GM23338 (cell line): ENCODE measurements at regions not wholly inside any gene's neighbourhood (a gene's known extent, or its start where the extent isn't known, plus 50 kb on each side); places are given as distances from the start of the nearest gene placed in this dataset.

Experiments used
- ATAC-seq: fragments of 200-7000 bp; cut with Tn5 transposase; 3 replicates; pipeline ENCODE4 v1.9.1; 2020
- DNase-seq: peaks from one replicate; pipeline ENCODE4 v3.0.0-alpha.2; 2015; ENCODE audit warnings: low spot score
- H2AFZ ChIP-seq: fragments of 200-600 bp; sonication (generic); 2 replicates; pipeline ENCODE4 v1.8.0; 2016; ENCODE audit warnings: antibody characterized with exemption, mild to moderate bottlenecking, moderate library complexity
- H3F3A ChIP-seq: fragments of 200-600 bp; sonication (generic); replicated peaks from 2 replicates; pipeline ENCODE4 v1.8.0; 2017; ENCODE audit warnings: antibody characterized with exemption, mixed run types, low read depth
- H3K27ac ChIP-seq: fragments of 200-600 bp; sonication (generic); 2 replicates; pipeline ENCODE4 v1.6.1; 2016; ENCODE audit warnings: low read depth
- H3K27me3 ChIP-seq: fragments of 200-600 bp; sonication (generic); 2 replicates; pipeline ENCODE4 v1.8.0; 2016; ENCODE audit warnings: mild to moderate bottlenecking, mixed run types, moderate library complexity; ENCODE audit not compliant: insufficient read depth
- H3K36me3 ChIP-seq: fragments of 200-600 bp; sonication (generic); 2 replicates; pipeline ENCODE4 v1.8.0; 2016; ENCODE audit warnings: mild to moderate bottlenecking; ENCODE audit not compliant: insufficient read depth
- H3K4me1 ChIP-seq: fragments of 200-600 bp; sonication (generic); 2 replicates; pipeline ENCODE4 v1.8.0; 2016; ENCODE audit warnings: mild to moderate bottlenecking, moderate library complexity; ENCODE audit not compliant: insufficient read depth
- H3K4me2 ChIP-seq: fragments of 200-600 bp; sonication (generic); 2 replicates; pipeline ENCODE4 v1.7.1; 2017; ENCODE audit warnings: mixed run types
- H3K4me3 ChIP-seq: fragments of 200-600 bp; sonication (generic); 2 replicates; pipeline ENCODE4 v1.6.1; 2016; ENCODE audit warnings: mixed run types
- H3K79me2 ChIP-seq: fragments of 200-600 bp; sonication (generic); replicated peaks from 2 replicates; pipeline ENCODE4 v1.8.0; 2017; ENCODE audit warnings: mild to moderate bottlenecking; ENCODE audit not compliant: insufficient read depth
- H3K9me2 ChIP-seq: fragments of 200-600 bp; sonication (generic); 2 replicates; pipeline ENCODE4 v1.8.0; 2017; ENCODE audit not compliant: insufficient read depth
- H4K20me1 ChIP-seq: fragments of 200-600 bp; sonication (generic); replicated peaks from 2 replicates; pipeline ENCODE4 v1.8.0; 2017; ENCODE audit warnings: mild to moderate bottlenecking; ENCODE audit not compliant: insufficient read depth
- H3K27ac Mint-ChIP-seq: 2 replicates; pipeline ENCODE4 v1.8.0; 2020; ENCODE audit warnings: inconsistent platforms, mild to moderate bottlenecking, moderate library complexity, mixed read lengths
- H3K27me3 Mint-ChIP-seq: 3 replicates; pipeline ENCODE4 v1.8.0; 2022; ENCODE audit warnings: low read depth, mild to moderate bottlenecking, moderate library complexity, mixed read lengths, inconsistent platforms; ENCODE audit not compliant: insufficient read depth, poor library complexity
- H3K36me3 Mint-ChIP-seq: 3 replicates; pipeline ENCODE4 v1.8.0; 2021; ENCODE audit warnings: low read depth, mild to moderate bottlenecking, inconsistent platforms, moderate library complexity, mixed read lengths
- H3K4me1 Mint-ChIP-seq: 3 replicates; pipeline ENCODE4 v1.8.0; 2020; ENCODE audit warnings: mild to moderate bottlenecking, inconsistent platforms, mixed read lengths
- H3K4me3 Mint-ChIP-seq: 3 replicates; pipeline ENCODE4 v1.8.0; 2021; ENCODE audit warnings: moderate library complexity, mild to moderate bottlenecking, inconsistent platforms, mixed read lengths
- H3K9me3 Mint-ChIP-seq: 3 replicates; pipeline ENCODE4 v1.8.0; 2020; ENCODE audit warnings: moderate library complexity, mild to moderate bottlenecking, inconsistent platforms, mixed read lengths
- CREB1 ChIP-seq: fragments of 250-450 bp; sonication (Bioruptor Pico); IDR thresholded peaks from 2 replicates; pipeline ENCODE4 v1.5.0; 2020; ENCODE audit warnings: low read depth, mild to moderate bottlenecking, moderate library complexity
- EZH2 ChIP-seq: fragments of 200-600 bp; sonication (generic); IDR thresholded peaks from one replicate; pipeline ENCODE4 v1.8.0; 2017; ENCODE audit warnings: antibody characterized with exemption, mild to moderate bottlenecking, low read depth; ENCODE audit not compliant: unreplicated experiment
- EZH2phosphoT487 ChIP-seq: fragments of 200-600 bp; sonication (generic); IDR thresholded peaks from one replicate; pipeline ENCODE4 v1.8.1; 2018; ENCODE audit warnings: antibody characterized with exemption; ENCODE audit not compliant: unreplicated experiment
- NANOG ChIP-seq: IDR thresholded peaks from 2 replicates; pipeline ENCODE4 v1.6.1; 2016; ENCODE audit warnings: antibody characterized with exemption, borderline replicate concordance
- POLR2AphosphoS5 ChIP-seq: IDR thresholded peaks from 2 replicates; pipeline ENCODE4 v1.6.1; 2016; ENCODE audit warnings: antibody characterized with exemption, low read depth
- STAT1 ChIP-seq: IDR thresholded peaks from one replicate; pipeline ENCODE4 v1.6.1; 2016; ENCODE audit warnings: antibody characterized with exemption; ENCODE audit not compliant: unreplicated experiment
- ZNF114 ChIP-seq: fragments of 250-450 bp; sonication (Bioruptor Pico); IDR thresholded peaks from 2 replicates; pipeline ENCODE4 v1.5.0; 2020; ENCODE audit warnings: mild to moderate bottlenecking, moderate library complexity
- ZNF331 ChIP-seq: fragments of 250-450 bp; sonication (Bioruptor Pico); IDR thresholded peaks from 2 replicates; pipeline ENCODE4 v1.5.0; 2020; ENCODE audit warnings: low read depth, mild to moderate bottlenecking, moderate library complexity
- TF ChIP-seq, protein P1 (sequence below), 2 experiments: fragments of 200-600 bp in 1 of 2; sonication (generic) in 1 of 2; conservative IDR thresholded peaks; 2 replicates each; pipeline versions ENCODE4 v1.5.1 to v1.6.1; 2016 to 2017; ENCODE audit warnings: antibody characterized with exemption in 2 of 2, low read depth in 2 of 2, mild to moderate bottlenecking in 2 of 2, moderate library complexity in 1 of 2
- TF ChIP-seq, protein P2 (sequence below): fragments of 250-450 bp; sonication (Bioruptor Pico); IDR thresholded peaks from 2 replicates; pipeline ENCODE4 v1.5.0; 2020; ENCODE audit warnings: mild to moderate bottlenecking, moderate library complexity
- TF ChIP-seq, protein P3 (sequence below): IDR thresholded peaks from one replicate; pipeline ENCODE4 v1.6.1; 2018; ENCODE audit warnings: antibody characterized with exemption; ENCODE audit not compliant: unreplicated experiment
- TF ChIP-seq, protein P4 (sequence below): IDR thresholded peaks from 2 replicates; pipeline ENCODE4 v1.6.1; 2016; ENCODE audit warnings: antibody characterized with exemption

GRCh38 chr11:42812960-42813359 lies 498.8 kb upstream of the API5 start:
- Histone ChIP-seq H4K20me1 (no peaks in the 10 kb centered on the region), H3K36me3 (no peaks in the 10 kb centered on the region), H3K9me2 (no peaks in the 10 kb centered on the region; the same call in 1 of the 2 replicates), H3K4me3 (no peak overlapping the region), H3K4me1 (no peaks in the 10 kb centered on the region), H3F3A (no peaks in the 10 kb centered on the region), H2AFZ (no peak overlapping the region), H3K27ac (no peak overlapping the region), H3K4me2 (no peak overlapping the region), H3K79me2 (no peaks in the 10 kb centered on the region), H3K27me3 (no peaks in the 10 kb centered on the region)
- Mint-ChIP-seq H3K9me3 (peaks cover 87% of the 10 kb centered on the region), H3K4me3 (no peak overlapping the region), H3K4me1 (no peaks in the 10 kb centered on the region), H3K27ac (no peak overlapping the region), H3K27me3 (no peaks in the 10 kb centered on the region), H3K36me3 (peaks cover 2% of the 10 kb centered on the region; the same call in 2 of the 3 replicates)
- no peak for DNase-seq
- ATAC-seq: no peak
- TF ChIP-seq, protein P1, sequence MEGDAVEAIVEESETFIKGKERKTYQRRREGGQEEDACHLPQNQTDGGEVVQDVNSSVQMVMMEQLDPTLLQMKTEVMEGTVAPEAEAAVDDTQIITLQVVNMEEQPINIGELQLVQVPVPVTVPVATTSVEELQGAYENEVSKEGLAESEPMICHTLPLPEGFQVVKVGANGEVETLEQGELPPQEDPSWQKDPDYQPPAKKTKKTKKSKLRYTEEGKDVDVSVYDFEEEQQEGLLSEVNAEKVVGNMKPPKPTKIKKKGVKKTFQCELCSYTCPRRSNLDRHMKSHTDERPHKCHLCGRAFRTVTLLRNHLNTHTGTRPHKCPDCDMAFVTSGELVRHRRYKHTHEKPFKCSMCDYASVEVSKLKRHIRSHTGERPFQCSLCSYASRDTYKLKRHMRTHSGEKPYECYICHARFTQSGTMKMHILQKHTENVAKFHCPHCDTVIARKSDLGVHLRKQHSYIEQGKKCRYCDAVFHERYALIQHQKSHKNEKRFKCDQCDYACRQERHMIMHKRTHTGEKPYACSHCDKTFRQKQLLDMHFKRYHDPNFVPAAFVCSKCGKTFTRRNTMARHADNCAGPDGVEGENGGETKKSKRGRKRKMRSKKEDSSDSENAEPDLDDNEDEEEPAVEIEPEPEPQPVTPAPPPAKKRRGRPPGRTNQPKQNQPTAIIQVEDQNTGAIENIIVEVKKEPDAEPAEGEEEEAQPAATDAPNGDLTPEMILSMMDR (conservative IDR thresholded peaks at IDR 0.05; ENCODE audit: low read depth in 2 of 2): no peak
- TF ChIP-seq EZH2 (no peak), NANOG (no peak), CREB1 (CRISPR knock-in tag) (no peak), EZH2phosphoT487 (no peak), ZNF331 (CRISPR knock-in tag) (no peak), STAT1 (no peak), POLR2AphosphoS5 (no peak), ZNF114 (CRISPR knock-in tag) (no peak)
- TF ChIP-seq, protein P2, sequence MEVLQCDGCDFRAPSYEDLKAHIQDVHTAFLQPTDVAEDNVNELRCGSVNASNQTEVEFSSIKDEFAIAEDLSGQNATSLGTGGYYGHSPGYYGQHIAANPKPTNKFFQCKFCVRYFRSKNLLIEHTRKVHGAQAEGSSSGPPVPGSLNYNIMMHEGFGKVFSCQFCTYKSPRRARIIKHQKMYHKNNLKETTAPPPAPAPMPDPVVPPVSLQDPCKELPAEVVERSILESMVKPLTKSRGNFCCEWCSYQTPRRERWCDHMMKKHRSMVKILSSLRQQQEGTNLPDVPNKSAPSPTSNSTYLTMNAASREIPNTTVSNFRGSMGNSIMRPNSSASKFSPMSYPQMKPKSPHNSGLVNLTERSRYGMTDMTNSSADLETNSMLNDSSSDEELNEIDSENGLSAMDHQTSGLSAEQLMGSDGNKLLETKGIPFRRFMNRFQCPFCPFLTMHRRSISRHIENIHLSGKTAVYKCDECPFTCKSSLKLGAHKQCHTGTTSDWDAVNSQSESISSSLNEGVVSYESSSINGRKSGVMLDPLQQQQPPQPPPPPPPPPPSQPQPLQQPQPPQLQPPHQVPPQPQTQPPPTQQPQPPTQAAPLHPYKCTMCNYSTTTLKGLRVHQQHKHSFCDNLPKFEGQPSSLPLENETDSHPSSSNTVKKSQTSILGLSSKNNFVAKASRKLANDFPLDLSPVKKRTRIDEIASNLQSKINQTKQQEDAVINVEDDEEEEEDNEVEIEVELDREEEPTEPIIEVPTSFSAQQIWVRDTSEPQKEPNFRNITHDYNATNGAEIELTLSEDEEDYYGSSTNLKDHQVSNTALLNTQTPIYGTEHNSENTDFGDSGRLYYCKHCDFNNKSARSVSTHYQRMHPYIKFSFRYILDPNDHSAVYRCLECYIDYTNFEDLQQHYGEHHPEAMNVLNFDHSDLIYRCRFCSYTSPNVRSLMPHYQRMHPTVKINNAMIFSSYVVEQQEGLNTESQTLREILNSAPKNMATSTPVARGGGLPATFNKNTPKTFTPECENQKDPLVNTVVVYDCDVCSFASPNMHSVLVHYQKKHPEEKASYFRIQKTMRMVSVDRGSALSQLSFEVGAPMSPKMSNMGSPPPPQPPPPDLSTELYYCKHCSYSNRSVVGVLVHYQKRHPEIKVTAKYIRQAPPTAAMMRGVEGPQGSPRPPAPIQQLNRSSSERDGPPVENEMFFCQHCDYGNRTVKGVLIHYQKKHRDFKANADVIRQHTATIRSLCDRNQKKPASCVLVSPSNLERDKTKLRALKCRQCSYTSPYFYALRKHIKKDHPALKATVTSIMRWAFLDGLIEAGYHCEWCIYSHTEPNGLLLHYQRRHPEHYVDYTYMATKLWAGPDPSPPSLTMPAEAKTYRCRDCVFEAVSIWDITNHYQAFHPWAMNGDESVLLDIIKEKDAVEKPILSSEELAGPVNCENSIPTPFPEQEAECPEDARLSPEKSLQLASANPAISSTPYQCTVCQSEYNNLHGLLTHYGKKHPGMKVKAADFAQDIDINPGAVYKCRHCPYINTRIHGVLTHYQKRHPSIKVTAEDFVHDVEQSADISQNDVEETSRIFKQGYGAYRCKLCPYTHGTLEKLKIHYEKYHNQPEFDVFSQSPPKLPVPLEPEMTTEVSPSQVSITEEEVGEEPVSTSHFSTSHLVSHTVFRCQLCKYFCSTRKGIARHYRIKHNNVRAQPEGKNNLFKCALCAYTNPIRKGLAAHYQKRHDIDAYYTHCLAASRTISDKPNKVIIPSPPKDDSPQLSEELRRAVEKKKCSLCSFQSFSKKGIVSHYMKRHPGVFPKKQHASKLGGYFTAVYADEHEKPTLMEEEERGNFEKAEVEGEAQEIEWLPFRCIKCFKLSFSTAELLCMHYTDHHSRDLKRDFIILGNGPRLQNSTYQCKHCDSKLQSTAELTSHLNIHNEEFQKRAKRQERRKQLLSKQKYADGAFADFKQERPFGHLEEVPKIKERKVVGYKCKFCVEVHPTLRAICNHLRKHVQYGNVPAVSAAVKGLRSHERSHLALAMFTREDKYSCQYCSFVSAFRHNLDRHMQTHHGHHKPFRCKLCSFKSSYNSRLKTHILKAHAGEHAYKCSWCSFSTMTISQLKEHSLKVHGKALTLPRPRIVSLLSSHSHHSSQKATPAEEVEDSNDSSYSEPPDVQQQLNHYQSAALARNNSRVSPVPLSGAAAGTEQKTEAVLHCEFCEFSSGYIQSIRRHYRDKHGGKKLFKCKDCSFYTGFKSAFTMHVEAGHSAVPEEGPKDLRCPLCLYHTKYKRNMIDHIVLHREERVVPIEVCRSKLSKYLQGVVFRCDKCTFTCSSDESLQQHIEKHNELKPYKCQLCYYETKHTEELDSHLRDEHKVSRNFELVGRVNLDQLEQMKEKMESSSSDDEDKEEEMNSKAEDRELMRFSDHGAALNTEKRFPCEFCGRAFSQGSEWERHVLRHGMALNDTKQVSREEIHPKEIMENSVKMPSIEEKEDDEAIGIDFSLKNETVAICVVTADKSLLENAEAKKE (CRISPR knock-in tag): no peak
- TF ChIP-seq, protein P3, sequence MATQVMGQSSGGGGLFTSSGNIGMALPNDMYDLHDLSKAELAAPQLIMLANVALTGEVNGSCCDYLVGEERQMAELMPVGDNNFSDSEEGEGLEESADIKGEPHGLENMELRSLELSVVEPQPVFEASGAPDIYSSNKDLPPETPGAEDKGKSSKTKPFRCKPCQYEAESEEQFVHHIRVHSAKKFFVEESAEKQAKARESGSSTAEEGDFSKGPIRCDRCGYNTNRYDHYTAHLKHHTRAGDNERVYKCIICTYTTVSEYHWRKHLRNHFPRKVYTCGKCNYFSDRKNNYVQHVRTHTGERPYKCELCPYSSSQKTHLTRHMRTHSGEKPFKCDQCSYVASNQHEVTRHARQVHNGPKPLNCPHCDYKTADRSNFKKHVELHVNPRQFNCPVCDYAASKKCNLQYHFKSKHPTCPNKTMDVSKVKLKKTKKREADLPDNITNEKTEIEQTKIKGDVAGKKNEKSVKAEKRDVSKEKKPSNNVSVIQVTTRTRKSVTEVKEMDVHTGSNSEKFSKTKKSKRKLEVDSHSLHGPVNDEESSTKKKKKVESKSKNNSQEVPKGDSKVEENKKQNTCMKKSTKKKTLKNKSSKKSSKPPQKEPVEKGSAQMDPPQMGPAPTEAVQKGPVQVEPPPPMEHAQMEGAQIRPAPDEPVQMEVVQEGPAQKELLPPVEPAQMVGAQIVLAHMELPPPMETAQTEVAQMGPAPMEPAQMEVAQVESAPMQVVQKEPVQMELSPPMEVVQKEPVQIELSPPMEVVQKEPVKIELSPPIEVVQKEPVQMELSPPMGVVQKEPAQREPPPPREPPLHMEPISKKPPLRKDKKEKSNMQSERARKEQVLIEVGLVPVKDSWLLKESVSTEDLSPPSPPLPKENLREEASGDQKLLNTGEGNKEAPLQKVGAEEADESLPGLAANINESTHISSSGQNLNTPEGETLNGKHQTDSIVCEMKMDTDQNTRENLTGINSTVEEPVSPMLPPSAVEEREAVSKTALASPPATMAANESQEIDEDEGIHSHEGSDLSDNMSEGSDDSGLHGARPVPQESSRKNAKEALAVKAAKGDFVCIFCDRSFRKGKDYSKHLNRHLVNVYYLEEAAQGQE: no peak
- TF ChIP-seq, protein P4, sequence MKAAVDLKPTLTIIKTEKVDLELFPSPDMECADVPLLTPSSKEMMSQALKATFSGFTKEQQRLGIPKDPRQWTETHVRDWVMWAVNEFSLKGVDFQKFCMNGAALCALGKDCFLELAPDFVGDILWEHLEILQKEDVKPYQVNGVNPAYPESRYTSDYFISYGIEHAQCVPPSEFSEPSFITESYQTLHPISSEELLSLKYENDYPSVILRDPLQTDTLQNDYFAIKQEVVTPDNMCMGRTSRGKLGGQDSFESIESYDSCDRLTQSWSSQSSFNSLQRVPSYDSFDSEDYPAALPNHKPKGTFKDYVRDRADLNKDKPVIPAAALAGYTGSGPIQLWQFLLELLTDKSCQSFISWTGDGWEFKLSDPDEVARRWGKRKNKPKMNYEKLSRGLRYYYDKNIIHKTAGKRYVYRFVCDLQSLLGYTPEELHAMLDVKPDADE: no peak
